Caco-2 (cell line): ENCODE measurements at regions not wholly inside any gene's neighbourhood (a gene's known extent, or its start where the extent isn't known, plus 50 kb on each side); places are given as distances from the start of the nearest gene placed in this dataset.

Experiments
- BruUV-seq: library from RNA; stranded (reverse); fragments of 400-500 nt; replicated peaks from 2 replicates; lab custom pipeline; 2021; lab: Mats Ljungman, UMichigan
- CTCF ChIA-PET: fragments of 300-600 bp; sonication (Branson Sonifier 250); formaldehyde crosslinking; loops from one replicate; lab custom pipeline; 2022; ENCODE audit warnings: antibody characterized with exemption; lab: Charles Lee
- POLR2A ChIA-PET: fragments of 300-600 bp; sonication (Branson Sonifier 250); formaldehyde crosslinking; loops from one replicate; lab custom pipeline; 2022; ENCODE audit warnings: antibody characterized with exemption; lab: Charles Lee
- DNase-seq, 2 experiments: peaks; one replicate each; pipeline versions ENCODE4 v3.0.0 to v3.0.0-alpha.2; 2020 to 2022
- H3K27me3 ChIP-seq: replicated peaks from 2 replicates; pipeline ENCODE4 v1.6.0; 2011; ENCODE audit warnings: low read length; ENCODE audit not compliant: control insufficient read depth, insufficient read depth
- H3K36me3 ChIP-seq: 2 replicates; pipeline ENCODE4 v1.5.1; 2011; ENCODE audit warnings: low read length; ENCODE audit not compliant: control insufficient read depth, insufficient read depth
- H3K4me1 ChIP-seq: fragments of 250-450 bp; sonication (Bioruptor Pico); 2 replicates; pipeline ENCODE4 v1.5.1; 2020; ENCODE audit warnings: mild to moderate bottlenecking
- H3K4me3 ChIP-seq: 2 replicates; pipeline ENCODE4 v1.5.1; 2011; ENCODE audit warnings: low read depth, mild to moderate bottlenecking, control low read depth, low read length
- H3K9me3 ChIP-seq: fragments of 250-450 bp; sonication (Bioruptor Pico); 2 replicates; pipeline ENCODE4 v1.5.1; 2020; ENCODE audit warnings: mild to moderate bottlenecking, moderate library complexity
- H3K27ac Mint-ChIP-seq: one replicate; pipeline ENCODE4 v1.8.0; 2022; ENCODE audit warnings: mixed read lengths; ENCODE audit not compliant: unreplicated experiment
- H3K27me3 Mint-ChIP-seq: one replicate; pipeline ENCODE4 v1.8.0; 2022; ENCODE audit warnings: mixed read lengths; ENCODE audit not compliant: insufficient read depth, unreplicated experiment
- H3K36me3 Mint-ChIP-seq: one replicate; pipeline ENCODE4 v1.8.0; 2022; ENCODE audit warnings: mild to moderate bottlenecking, mixed read lengths; ENCODE audit not compliant: insufficient read depth, unreplicated experiment
- H3K4me1 Mint-ChIP-seq: one replicate; pipeline ENCODE4 v1.8.0; 2022; ENCODE audit warnings: low read depth, mixed read lengths; ENCODE audit not compliant: unreplicated experiment
- H3K4me3 Mint-ChIP-seq: one replicate; pipeline ENCODE4 v1.8.0; 2022; ENCODE audit warnings: mild to moderate bottlenecking, moderate library complexity, mixed read lengths; ENCODE audit not compliant: unreplicated experiment
- H3K9me3 Mint-ChIP-seq: one replicate; pipeline ENCODE4 v1.8.0; 2022; ENCODE audit warnings: mixed read lengths; ENCODE audit not compliant: unreplicated experiment
- CTCF ChIP-seq, 2 experiments: fragments of 200-600 bp in 1 of 2; IDR thresholded peaks; 1 replicate in 1 of 2; 2 replicates in 1 of 2; pipeline versions ENCODE4 v1.5.1 to v1.8.0; 2011 to 2022; ENCODE audit warnings: antibody characterized with exemption in 1 of 2, control low read depth in 1 of 2, inconsistent platforms in 1 of 2, low read depth in 1 of 2, low read length in 1 of 2, mild to moderate bottlenecking in 1 of 2, moderate library complexity in 1 of 2; ENCODE audit not compliant: insufficient read depth in 1 of 2, severe bottlenecking in 1 of 2, unreplicated experiment in 1 of 2
- intact Hi-C: fragments of 100-400 bp; cut with micrococcal nuclease; formaldehyde crosslinking; loops from one replicate; pipeline ENCODE4 v1.10.0; 2022; ENCODE audit not compliant: unreplicated experiment

GRCh38 chr2:81672516-81672915 lies 1368.0 kb upstream of the LRRTM1 start:
- Histone ChIP-seq H3K9me3 (no peaks in the 10 kb centered on the region), H3K36me3 (no peaks in the 10 kb centered on the region), H3K4me1 (no peaks in the 10 kb centered on the region), H3K4me3 (no peak overlapping the region), H3K27me3 (no peaks in the 10 kb centered on the region)
- intact Hi-C loops: no loop called here
- no peak for DNase-seq
- Mint-ChIP-seq H3K27me3 (no peaks in the 10 kb centered on the region), H3K4me3 (no peak overlapping the region), H3K4me1 (no peaks in the 10 kb centered on the region), H3K36me3 (no peaks in the 10 kb centered on the region), H3K9me3 (no peaks in the 10 kb centered on the region), H3K27ac (no peak overlapping the region)
- no peak for TF ChIP-seq CTCF (IDR thresholded peaks at IDR 0.05; ENCODE audit: insufficient read depth in 1 of 2, low read depth in 1 of 2, low read length in 1 of 2, severe bottlenecking in 1 of 2, unreplicated experiment in 1 of 2)
- no TSS peak for BruUV-seq
- ChIA-PET CTCF (no interaction called here), POLR2A (no interaction called here)

- no peak for TF ChIP-seq CTCF (IDR thresholded peaks at IDR 0.05; ENCODE audit: insufficient read depth in 1 of 2, low read depth in 1 of 2, low read length in 1 of 2, severe bottlenecking in 1 of 2, unreplicated experiment in 1 of 2)
- intact Hi-C loops: no loop called here
- Mint-ChIP-seq H3K27ac (no peak overlapping the region), H3K9me3 (no peaks in the 10 kb centered on the region), H3K36me3 (no peaks in the 10 kb centered on the region), H3K4me3 (no peak overlapping the region), H3K4me1 (no peaks in the 10 kb centered on the region), H3K27me3 (no peaks in the 10 kb centered on the region)
- POLR2A ChIA-PET: no interaction called here
- Histone ChIP-seq H3K9me3 (no peaks in the 10 kb centered on the region), H3K27me3 (no peaks in the 10 kb centered on the region), H3K4me1 (no peaks in the 10 kb centered on the region), H3K36me3 (no peaks in the 10 kb centered on the region), H3K4me3 (no peak overlapping the region)
- DNase-seq: no peak
- BruUV-seq: no TSS peak
- CTCF ChIA-PET: no interaction called here
These were observed 1366.3 kb upstream of the LRRTM1 start for GRCh38 chr2:81670885-81671284.

GRCh38 chr2:81661081-81661480 lies 1356.5 kb upstream of the LRRTM1 start:
- ChIA-PET POLR2A (no interaction called here), CTCF (no interaction called here)
- Mint-ChIP-seq H3K4me3 (no peak overlapping the region), H3K4me1 (no peaks in the 10 kb centered on the region), H3K27ac (no peak overlapping the region), H3K27me3 (no peaks in the 10 kb centered on the region), H3K9me3 (peaks cover 19% of the 10 kb centered on the region), H3K36me3 (no peaks in the 10 kb centered on the region)
- Histone ChIP-seq H3K9me3 (peaks cover 4% of the 10 kb centered on the region; the same call in 1 of the 2 replicates), H3K27me3 (no peaks in the 10 kb centered on the region), H3K4me1 (no peaks in the 10 kb centered on the region), H3K36me3 (no peaks in the 10 kb centered on the region), H3K4me3 (no peak overlapping the region)
- intact Hi-C loops: no loop called here
- no peak for DNase-seq
- TF ChIP-seq CTCF (IDR thresholded peaks at IDR 0.05; ENCODE audit: insufficient read depth in 1 of 2, low read depth in 1 of 2, low read length in 1 of 2, severe bottlenecking in 1 of 2, unreplicated experiment in 1 of 2): no peak
- no TSS peak for BruUV-seq
